ENCODE measurements at regions not wholly inside any gene's neighbourhood (a gene's known extent, or its start where the extent isn't known, plus 50 kb on each side); places are given as distances from the start of the nearest gene placed in this dataset.

DNA sequence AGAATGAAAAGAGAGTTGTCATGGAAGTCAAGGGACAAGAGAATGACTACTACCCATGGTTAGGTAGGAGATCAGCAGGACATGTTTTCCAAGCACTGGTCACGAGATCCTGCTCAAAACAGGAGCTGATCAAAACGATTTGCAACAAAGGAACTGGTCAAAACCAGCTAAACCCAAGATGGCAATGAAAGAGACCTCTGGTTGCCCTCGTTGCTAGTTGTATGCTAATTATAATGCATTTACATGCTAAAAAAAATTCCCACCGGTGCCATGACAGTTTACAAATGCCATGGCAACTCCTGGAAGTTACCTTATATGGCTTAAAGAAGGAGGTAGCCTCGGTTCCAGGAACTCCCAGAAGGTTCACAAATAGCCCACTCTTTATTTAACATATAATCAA lies 95.0 kb upstream of the OTX2 start:
- TF ChIP-seq POLR2A (IDR thresholded peaks at IDR 0.05) = no peak
- TF ChIP-seq, protein P1, sequence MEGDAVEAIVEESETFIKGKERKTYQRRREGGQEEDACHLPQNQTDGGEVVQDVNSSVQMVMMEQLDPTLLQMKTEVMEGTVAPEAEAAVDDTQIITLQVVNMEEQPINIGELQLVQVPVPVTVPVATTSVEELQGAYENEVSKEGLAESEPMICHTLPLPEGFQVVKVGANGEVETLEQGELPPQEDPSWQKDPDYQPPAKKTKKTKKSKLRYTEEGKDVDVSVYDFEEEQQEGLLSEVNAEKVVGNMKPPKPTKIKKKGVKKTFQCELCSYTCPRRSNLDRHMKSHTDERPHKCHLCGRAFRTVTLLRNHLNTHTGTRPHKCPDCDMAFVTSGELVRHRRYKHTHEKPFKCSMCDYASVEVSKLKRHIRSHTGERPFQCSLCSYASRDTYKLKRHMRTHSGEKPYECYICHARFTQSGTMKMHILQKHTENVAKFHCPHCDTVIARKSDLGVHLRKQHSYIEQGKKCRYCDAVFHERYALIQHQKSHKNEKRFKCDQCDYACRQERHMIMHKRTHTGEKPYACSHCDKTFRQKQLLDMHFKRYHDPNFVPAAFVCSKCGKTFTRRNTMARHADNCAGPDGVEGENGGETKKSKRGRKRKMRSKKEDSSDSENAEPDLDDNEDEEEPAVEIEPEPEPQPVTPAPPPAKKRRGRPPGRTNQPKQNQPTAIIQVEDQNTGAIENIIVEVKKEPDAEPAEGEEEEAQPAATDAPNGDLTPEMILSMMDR (IDR thresholded peaks at IDR 0.05) = no peak
- Histone ChIP-seq H3K27me3 (no peaks in the 10 kb centered on the region), H3K9me3 (no peaks in the 10 kb centered on the region), H3K36me3 (no peaks in the 10 kb centered on the region), H3K4me1 (no peaks in the 10 kb centered on the region), H3K4me3 (no peak overlapping the region), H3K27ac (no peak overlapping the region)
- no peak for DNase-seq

DNA sequence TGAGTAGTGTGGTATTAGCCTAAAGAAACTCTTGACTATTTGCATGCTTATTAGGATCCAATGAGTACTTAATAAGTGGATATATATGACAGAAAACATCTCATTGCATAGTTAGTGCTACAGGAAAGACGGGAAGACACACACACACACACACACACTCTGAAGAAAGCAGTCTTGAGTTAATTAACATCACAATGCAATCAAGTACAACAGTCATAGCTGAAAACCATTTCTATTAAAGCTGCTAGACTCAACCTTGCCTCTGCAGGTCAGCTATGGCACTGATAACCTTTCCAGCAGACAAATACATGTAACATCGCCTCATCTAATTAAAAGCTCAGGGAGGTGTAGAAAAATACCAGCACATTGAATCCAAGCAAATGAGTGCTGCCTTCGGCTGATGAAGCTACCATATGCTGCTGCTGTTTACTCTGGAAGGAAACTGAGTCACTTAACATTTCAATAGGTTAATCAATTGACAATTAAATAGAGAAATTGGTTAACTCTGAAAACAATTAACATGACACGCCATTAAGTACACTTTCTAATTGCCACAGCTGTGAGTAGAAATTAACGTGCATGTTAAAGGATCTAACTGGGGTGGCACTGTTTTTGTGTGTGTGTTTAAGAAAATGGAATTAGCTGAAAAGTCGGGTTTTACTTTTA lies 93.2 kb upstream of the OTX2 start:
- no peak overlapping the region for H3K27ac ChIP-seq
- DNase-seq = no peak
- no peaks in the 10 kb centered on the region for H3K27me3 ChIP-seq
- TF ChIP-seq POLR2A (IDR thresholded peaks at IDR 0.05) = no peak
- TF ChIP-seq, protein P1 (IDR thresholded peaks at IDR 0.05) = no peak
- H3K9me3 ChIP-seq = no peaks in the 10 kb centered on the region
- H3K4me1 ChIP-seq = no peaks in the 10 kb centered on the region
- H3K36me3 ChIP-seq = no peaks in the 10 kb centered on the region
- no peak overlapping the region for H3K4me3 ChIP-seq

DNA sequence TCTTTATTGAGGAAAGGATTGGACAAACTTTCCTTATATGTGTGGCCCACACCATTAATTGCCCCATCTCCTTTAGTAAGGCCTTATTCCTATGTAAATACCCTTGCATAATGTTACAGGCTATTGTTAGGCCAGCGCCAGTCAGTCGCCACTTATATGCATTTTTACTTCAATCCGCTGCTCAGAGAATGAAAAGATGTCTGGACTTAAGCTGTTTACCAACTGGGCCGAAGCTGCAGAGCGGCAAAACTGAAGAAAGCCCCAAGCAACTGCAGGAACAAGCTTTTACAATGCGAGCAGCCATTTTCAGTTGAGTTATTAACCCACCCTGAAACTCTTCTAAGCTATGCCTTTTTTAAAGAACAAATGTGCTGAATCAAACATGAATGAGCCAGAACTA lies 92.1 kb upstream of the OTX2 start:
- Histone ChIP-seq H3K27me3 (no peaks in the 10 kb centered on the region), H3K9me3 (no peaks in the 10 kb centered on the region), H3K27ac (no peak overlapping the region), H3K4me1 (no peaks in the 10 kb centered on the region), H3K36me3 (no peaks in the 10 kb centered on the region), H3K4me3 (no peak overlapping the region)
- no peak for DNase-seq
- TF ChIP-seq, protein P1 (IDR thresholded peaks at IDR 0.05) = no peak
- TF ChIP-seq POLR2A (IDR thresholded peaks at IDR 0.05) = no peak

DNA sequence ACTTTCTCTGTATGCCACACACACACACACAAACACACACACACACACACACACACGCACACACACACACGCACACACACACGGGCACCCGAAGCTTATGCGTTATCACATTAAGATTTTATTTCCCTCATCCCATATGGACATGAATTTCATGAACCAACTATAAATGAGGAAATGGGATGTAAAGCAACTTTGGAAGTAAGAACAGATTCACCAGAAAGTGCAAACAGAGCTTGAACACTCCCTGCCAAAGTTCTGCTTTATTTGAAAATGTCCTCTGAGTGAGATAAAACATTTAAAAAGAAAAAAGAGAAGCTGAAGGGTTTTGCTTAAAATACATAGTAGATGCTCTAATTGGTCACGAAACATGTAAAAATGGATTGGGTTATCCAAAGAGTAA lies 90.4 kb upstream of the OTX2 start:
- Histone ChIP-seq H3K27me3 (no peaks in the 10 kb centered on the region), H3K27ac (no peak overlapping the region), H3K9me3 (no peaks in the 10 kb centered on the region), H3K36me3 (no peaks in the 10 kb centered on the region), H3K4me1 (no peaks in the 10 kb centered on the region), H3K4me3 (no peak overlapping the region)
- TF ChIP-seq, protein P1 (IDR thresholded peaks at IDR 0.05) = no peak
- no peak for TF ChIP-seq POLR2A (IDR thresholded peaks at IDR 0.05)
- DNase-seq = no peak

DNA sequence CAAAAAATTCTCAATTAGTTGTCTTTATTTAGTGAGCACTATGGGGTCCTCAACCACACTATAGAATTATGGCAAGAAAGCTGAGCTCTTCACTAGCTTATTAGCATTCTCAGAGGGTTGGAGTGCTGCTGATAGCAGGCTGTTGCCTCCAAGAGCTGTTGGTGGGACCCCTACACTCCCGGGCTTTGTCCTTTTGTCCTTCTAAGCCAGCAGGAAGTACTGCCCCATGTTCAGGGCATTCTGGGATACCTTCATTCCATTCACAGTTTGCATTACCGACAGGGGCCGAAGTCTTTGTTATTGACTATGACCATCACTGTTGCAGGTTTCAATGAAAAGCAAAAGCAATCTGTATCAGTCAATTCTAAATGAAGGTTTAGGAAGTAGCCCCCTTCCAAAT lies 89.5 kb upstream of the OTX2 start:
- Histone ChIP-seq H3K36me3 (no peaks in the 10 kb centered on the region), H3K9me3 (no peaks in the 10 kb centered on the region), H3K27ac (no peak overlapping the region), H3K4me3 (no peak overlapping the region), H3K27me3 (no peaks in the 10 kb centered on the region), H3K4me1 (no peaks in the 10 kb centered on the region)
- DNase-seq = no peak
- no peak for TF ChIP-seq POLR2A (IDR thresholded peaks at IDR 0.05)
- TF ChIP-seq, protein P1 (IDR thresholded peaks at IDR 0.05) = no peak

DNA sequence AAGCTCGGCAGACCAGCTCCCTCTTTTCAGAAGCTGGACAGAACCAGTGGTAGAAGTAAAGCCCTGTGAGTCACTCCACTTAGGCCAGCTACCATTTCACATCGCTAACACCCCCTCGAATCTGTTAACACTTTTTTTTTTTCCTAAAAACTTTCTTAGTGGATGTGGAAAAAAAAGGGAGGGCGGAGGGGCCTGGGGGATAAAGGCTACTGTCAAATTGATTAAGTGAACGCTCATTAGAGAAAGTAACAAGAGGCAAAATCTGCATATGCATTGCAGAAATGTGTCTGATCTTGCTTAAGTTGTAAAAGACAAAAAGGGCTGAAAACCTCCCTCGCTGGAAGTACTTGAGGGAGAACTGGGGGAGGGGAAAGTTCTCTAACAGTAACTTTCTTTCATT lies 86.6 kb upstream of the OTX2 start:
- DNase-seq = no peak
- Histone ChIP-seq H3K27me3 (no peaks in the 10 kb centered on the region), H3K4me3 (no peak overlapping the region), H3K36me3 (no peaks in the 10 kb centered on the region), H3K27ac (no peak overlapping the region), H3K9me3 (no peaks in the 10 kb centered on the region), H3K4me1 (no peaks in the 10 kb centered on the region)
- TF ChIP-seq POLR2A (IDR thresholded peaks at IDR 0.05) = no peak
- TF ChIP-seq, protein P1 (IDR thresholded peaks at IDR 0.05) = no peak

Data from Peyer's patch (tissue), 4 donors.